AG08395 (cell line): ENCODE measurements at regions not wholly inside any gene's neighbourhood (a gene's known extent, or its start where the extent isn't known, plus 50 kb on each side); places are given as distances from the start of the nearest gene placed in this dataset.

Experiments used
- DNase-seq: peaks from one replicate; pipeline ENCODE4 v3.0.0; 2012; ENCODE audit warnings: mixed read lengths, low spot score

DNA sequence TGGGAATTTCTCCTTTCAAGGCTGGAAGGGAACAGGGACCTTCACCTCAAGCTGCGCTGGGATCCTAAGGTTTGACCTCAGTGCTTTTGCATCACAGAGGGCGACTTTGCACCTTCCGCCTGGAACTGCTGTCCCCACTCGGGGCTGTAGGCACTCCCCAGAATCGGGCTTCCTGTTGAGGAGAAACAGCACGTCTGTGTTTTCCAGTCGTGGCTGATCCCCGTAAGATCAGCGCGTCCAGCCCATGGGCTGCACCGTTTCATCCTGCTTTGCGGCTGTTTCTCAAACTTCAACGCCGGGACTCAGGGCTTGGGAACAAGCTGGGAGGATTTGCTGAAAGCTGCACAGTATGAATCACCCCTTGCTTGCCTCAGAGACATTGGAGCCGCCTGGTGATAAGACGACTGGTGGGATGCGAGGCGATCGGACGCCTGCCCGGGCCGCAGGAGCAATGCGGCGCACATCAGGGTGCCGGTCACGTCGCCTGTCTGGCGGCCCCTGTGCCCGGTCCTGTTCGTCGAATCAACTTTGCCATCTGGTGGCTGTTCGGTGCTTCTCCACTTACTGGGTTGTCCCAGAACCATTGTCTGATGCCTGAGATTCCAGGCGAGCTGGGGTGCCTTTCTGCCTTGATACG is 53.6 kb upstream of the FRMD1 start:
- DNase-seq: peak; percentile 74

DNA sequence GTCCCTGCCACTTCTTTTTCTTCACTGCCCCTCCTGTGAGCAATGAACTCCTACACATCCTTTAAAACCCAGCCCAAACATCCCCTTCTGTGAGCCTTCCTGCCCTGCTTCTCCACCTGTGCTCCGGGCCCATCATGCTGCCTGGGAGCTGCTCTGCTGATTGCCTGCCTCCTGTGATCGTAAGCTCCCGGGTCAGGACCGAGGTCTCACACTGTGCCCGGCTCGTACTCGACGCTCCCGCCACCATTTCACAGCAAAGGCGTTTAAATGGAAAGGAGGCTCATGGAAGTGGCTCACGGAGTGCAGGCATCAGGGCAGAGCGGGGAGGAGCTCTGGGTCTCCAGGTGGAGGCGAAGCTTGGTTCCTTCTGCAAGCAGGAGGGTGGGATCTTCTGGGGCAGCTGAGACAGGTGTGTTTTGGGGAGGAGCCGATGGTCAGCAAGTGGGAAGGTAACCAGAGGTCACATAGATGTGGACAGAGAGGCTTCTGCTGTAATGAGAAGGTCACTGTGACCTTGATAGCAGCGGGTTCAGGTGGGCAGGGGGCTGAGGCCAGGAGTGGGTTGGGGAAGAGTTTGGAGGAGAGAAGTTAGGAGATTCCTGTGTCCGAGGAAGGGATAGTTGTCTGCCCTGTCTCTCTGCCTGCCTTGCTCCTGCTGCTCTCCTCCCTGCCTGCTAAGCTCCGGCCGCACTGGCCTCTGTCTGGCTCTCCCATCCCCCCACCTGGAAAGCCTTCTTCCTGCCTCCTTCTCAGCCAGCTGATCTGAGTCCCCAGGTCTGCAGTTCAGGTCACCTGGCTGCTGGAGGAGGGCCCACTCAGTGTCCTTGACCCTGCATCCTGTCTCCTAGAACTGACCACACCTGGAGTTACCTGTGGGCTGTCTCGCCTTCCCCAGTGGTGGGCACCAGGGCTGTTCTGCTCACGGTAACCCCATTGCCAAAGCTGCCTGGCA is 52.7 kb upstream of the FRMD1 start:
- DNase-seq: no peak

DNA sequence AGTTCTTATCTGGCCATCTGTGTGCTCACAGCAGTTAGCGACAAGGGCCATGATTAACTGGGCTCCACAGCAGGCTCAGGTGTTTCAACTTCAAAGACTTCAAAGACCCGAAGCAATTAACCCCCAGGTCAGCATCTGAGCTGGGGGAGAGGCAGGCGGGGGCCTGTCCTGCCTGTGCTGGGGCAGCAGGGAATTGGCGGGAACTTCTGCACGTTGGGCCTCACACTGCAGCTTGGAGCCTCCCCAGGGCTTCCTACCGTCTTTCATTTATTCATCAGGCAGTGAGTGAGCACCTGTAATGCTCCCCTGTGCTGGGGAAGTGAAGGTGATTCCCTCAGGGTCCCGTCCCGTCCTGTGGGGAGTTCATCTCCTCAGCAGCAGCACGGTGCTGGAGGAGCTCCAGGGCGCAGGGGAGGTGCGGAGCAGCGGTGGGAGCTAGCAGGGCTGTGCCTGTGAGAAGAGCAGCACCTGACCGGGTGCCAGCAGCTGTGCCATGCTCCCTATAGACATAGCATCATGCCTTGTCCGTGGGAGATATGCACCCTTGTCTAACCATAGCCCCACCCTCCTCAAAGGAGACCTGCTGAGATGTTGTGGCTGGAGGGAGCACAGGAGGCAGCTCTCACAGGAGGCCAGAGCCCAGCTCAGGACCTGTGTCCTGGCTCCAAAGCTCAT is 51.8 kb upstream of the FRMD1 start:
- DNase-seq: no peak

- no peak for DNase-seq
Measured at GRCh38 chr6:168130168-168130696, 51.2 kb upstream of the FRMD1 start.

DNA sequence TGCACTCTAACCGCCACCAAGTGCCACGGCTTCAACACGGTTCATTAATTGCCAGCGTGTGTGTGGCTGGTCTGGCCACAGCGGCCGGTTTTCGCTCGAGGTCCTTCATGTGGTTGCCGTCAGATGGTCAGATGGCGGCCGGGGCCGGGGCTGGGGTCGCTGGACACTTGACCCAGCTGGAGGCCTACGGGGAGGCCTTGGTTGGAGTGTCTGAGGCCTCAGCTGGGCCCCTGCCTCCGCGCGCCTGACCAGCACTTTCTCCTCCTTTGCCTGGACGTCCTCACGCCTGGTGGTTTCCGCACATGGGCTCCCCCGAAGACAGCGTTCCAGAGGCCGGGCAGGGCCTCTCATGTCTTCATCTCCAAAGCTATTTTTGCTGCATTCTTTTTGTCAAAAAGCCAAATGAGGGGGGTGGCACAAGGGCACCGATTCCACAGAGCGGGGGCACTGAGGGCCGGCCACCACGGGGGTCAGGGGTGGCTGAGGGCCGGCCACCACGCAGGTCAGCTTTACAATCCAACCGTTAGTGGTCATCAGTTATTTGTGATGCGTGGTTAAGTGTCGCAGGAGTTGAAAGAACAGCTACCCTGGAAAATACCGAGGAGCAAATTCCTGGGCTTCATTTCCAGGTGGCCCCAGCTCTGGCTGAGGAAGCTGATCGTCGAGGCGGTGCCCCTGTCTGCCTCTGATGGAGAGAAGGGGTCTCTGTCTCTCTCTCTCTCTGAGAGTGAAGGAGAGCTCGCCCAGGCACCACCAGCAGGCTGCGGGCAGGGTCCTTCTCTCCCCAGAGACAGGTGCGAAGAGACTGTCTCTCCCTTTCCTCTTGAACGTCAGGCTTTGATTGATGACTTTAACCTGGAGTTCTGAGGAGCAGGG is 50.5 kb upstream of the FRMD1 start:
- no peak for DNase-seq

- DNase-seq: no peak
Measured at GRCh38 chr6:168128631-168129291, 49.7 kb upstream of the FRMD1 start.
